ENCODE measurements at regions not wholly inside any gene's neighbourhood (a gene's known extent, or its start where the extent isn't known, plus 50 kb on each side); places are given as distances from the start of the nearest gene placed in this dataset.

GRCh38 chr12:46692606-46693005 is 133.2 kb downstream of the SLC38A4 start (continued):
- TF ChIP-seq CHD7 (IDR thresholded peaks at IDR 0.05; ENCODE audit: insufficient replicate concordance, low read length) (no peak), KDM4A (IDR thresholded peaks at IDR 0.05; ENCODE audit: low read depth, low read length, severe bottlenecking) (no peak), ATF2 (IDR thresholded peaks at IDR 0.05; ENCODE audit: low read length) (no peak), TAF7 (optimal IDR thresholded peaks at IDR 0.05; ENCODE audit: borderline replicate concordance, low read depth, low read length) (no peak), EZH2 (IDR thresholded peaks at IDR 0.05; ENCODE audit: low read depth, low read length, severe bottlenecking) (no peak), E2F6 (IDR thresholded peaks at IDR 0.05) (no peak), SP1 (IDR thresholded peaks at IDR 0.05; ENCODE audit: low read depth, low read length) (no peak), RNF2 (IDR thresholded peaks at IDR 0.05; ENCODE audit: borderline replicate concordance, low read depth, low read length, missing control alignments, poor library complexity, severe bottlenecking) (no peak), POU5F1 (IDR thresholded peaks at IDR 0.05; ENCODE audit: low read depth, low read length) (no peak)
